ENCODE measurements at regions not wholly inside any gene's neighbourhood (a gene's known extent, or its start where the extent isn't known, plus 50 kb on each side); places are given as distances from the start of the nearest gene placed in this dataset.

DNA sequence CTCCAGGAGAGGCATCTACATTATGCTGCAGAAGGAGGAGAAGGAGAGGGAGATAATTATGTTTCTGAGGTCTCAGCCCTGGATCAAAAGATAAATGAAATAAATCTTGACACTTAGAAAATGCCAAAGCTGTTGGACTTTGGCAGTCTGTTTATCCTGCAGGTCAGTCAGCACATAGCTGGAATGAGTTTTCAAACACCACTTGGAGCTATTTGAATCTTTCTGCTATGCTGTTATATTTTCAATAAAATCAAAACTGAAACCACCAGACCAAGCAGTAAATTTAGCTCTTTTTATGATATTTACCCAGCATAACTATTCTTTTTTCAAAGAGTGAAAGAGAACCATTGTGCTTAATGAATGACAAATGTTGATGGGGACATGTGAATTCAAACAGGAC, 505.1 kb upstream of the ITGA1 start:
- Histone ChIP-seq H3K4me1 (ENCODE audit: control insufficient read depth in 1 of 2, insufficient read depth in 2 of 2, low read depth in 1 of 2, low read length in 1 of 2) (no peaks in the 10 kb centered on the region), H3K9me3 (no peaks in the 10 kb centered on the region), H3K79me2 (ENCODE audit: insufficient read depth) (no peaks in the 10 kb centered on the region), H3K27me3 (ENCODE audit: insufficient read depth) (no peaks in the 10 kb centered on the region), H3K27ac (ENCODE audit: low read depth in 2 of 2, low read length in 1 of 2) (no peak overlapping the region), H4K20me1 (ENCODE audit: insufficient read depth) (no peaks in the 10 kb centered on the region), H3F3A (replicated peaks; ENCODE audit: insufficient read depth) (no peaks in the 10 kb centered on the region), H3K4me2 (no peak overlapping the region), H3K4me3 (ENCODE audit: low read depth in 2 of 2, low read length in 1 of 2) (no peak overlapping the region), H3K36me3 (replicated peaks in 1 of 2; ENCODE audit: control insufficient read depth in 1 of 2, insufficient read depth in 2 of 2, low read length in 1 of 2) (no peaks in the 10 kb centered on the region), H3K9ac (no peak overlapping the region), H2AFZ (ENCODE audit: low read depth) (no peak overlapping the region), H3K9me2 (no peaks in the 10 kb centered on the region)
- no peak for DNase-seq
- ChIA-PET CTCF (interaction anchor here (0.6 to 0.8 kb wide), 3 partner anchors 59 to 820 kb away, joined by 3 read pairs; no protein-coding TSS in a partner anchor), POLR2A (no interaction called here)
- TF ChIP-seq FOXM1 (IDR thresholded peaks at IDR 0.05; ENCODE audit: low read depth): no peak
- TF ChIP-seq, protein P1, sequence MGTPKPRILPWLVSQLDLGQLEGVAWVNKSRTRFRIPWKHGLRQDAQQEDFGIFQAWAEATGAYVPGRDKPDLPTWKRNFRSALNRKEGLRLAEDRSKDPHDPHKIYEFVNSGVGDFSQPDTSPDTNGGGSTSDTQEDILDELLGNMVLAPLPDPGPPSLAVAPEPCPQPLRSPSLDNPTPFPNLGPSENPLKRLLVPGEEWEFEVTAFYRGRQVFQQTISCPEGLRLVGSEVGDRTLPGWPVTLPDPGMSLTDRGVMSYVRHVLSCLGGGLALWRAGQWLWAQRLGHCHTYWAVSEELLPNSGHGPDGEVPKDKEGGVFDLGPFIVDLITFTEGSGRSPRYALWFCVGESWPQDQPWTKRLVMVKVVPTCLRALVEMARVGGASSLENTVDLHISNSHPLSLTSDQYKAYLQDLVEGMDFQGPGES (IDR thresholded peaks at IDR 0.05; ENCODE audit: low read depth, low read length): no peak
- no peak for TF ChIP-seq FOXJ3 (CRISPR knock-in tag; IDR thresholded peaks at IDR 0.05)
- no peak for TF ChIP-seq RXRA (IDR thresholded peaks at IDR 0.05; ENCODE audit: borderline replicate concordance, low read depth)
- no peak for TF ChIP-seq JUND (IDR thresholded peaks at IDR 0.05)
- TF ChIP-seq EZH2phosphoT487 (IDR thresholded peaks at IDR 0.05; ENCODE audit: borderline replicate concordance, low read depth): no peak
- no peak for TF ChIP-seq TAF1 (IDR thresholded peaks at IDR 0.05; ENCODE audit: borderline replicate concordance, low read depth, low read length)

DNA sequence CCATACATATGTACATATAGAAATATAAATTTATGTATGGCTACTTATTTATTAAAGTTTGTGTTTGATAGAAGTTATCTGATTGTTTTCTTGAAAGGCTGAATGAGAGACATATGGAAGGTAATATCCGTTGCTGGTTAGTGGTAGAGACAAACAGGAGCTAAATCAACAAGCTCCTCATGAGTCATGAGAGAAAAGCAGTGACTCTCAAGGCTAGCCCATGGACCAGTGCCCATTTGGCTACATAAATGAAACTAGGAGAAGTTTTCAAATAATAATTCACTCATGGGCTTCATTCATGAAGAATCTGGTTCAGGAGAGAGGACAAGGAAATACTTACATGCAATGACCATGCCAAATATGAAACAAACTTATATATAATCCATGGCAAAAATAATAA, 504.5 kb upstream of the ITGA1 start:
- Histone ChIP-seq H3K27me3 (ENCODE audit: insufficient read depth) (no peaks in the 10 kb centered on the region), H4K20me1 (ENCODE audit: insufficient read depth) (no peaks in the 10 kb centered on the region), H3K27ac (ENCODE audit: low read depth in 2 of 2, low read length in 1 of 2) (no peak overlapping the region), H3K9me3 (no peaks in the 10 kb centered on the region), H3K4me3 (ENCODE audit: low read depth in 2 of 2, low read length in 1 of 2) (no peak overlapping the region), H3F3A (replicated peaks; ENCODE audit: insufficient read depth) (no peaks in the 10 kb centered on the region), H3K4me1 (ENCODE audit: control insufficient read depth in 1 of 2, insufficient read depth in 2 of 2, low read depth in 1 of 2, low read length in 1 of 2) (no peaks in the 10 kb centered on the region), H3K9ac (no peak overlapping the region), H3K79me2 (ENCODE audit: insufficient read depth) (no peaks in the 10 kb centered on the region), H3K36me3 (replicated peaks in 1 of 2; ENCODE audit: control insufficient read depth in 1 of 2, insufficient read depth in 2 of 2, low read length in 1 of 2) (no peaks in the 10 kb centered on the region), H3K9me2 (no peaks in the 10 kb centered on the region), H2AFZ (ENCODE audit: low read depth) (0 out of 2 replicates have a peak overlapping the region, but pooled peaks have one; percentile 16), H3K4me2 (no peak overlapping the region)
- CTCF ChIA-PET: interaction anchor here (0.8 kb wide), 1 partner anchor 276 kb away, joined by 3 read pairs; no protein-coding TSS in a partner anchor
- no peak for DNase-seq
- WGBS (ENCODE audit: low lambda C conversion rate): 30% methylated on average over 1 of the region's 1 CpG
- no peak for TF ChIP-seq GATA2 (CRISPR knock-in tag; IDR thresholded peaks at IDR 0.05)
- TF ChIP-seq RAD21 (IDR thresholded peaks at IDR 0.05; ENCODE audit: low read length): no peak
- TF ChIP-seq YY1 (IDR thresholded peaks at IDR 0.05; ENCODE audit: low read depth): no peak
- no peak for TF ChIP-seq TEAD4 (IDR thresholded peaks at IDR 0.05; ENCODE audit: borderline replicate concordance, insufficient read depth)
- TF ChIP-seq, protein P2, sequence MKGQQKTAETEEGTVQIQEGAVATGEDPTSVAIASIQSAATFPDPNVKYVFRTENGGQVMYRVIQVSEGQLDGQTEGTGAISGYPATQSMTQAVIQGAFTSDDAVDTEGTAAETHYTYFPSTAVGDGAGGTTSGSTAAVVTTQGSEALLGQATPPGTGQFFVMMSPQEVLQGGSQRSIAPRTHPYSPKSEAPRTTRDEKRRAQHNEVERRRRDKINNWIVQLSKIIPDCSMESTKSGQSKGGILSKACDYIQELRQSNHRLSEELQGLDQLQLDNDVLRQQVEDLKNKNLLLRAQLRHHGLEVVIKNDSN (IDR thresholded peaks at IDR 0.05; ENCODE audit: borderline replicate concordance, low read depth): no peak
- TF ChIP-seq, protein P3, sequence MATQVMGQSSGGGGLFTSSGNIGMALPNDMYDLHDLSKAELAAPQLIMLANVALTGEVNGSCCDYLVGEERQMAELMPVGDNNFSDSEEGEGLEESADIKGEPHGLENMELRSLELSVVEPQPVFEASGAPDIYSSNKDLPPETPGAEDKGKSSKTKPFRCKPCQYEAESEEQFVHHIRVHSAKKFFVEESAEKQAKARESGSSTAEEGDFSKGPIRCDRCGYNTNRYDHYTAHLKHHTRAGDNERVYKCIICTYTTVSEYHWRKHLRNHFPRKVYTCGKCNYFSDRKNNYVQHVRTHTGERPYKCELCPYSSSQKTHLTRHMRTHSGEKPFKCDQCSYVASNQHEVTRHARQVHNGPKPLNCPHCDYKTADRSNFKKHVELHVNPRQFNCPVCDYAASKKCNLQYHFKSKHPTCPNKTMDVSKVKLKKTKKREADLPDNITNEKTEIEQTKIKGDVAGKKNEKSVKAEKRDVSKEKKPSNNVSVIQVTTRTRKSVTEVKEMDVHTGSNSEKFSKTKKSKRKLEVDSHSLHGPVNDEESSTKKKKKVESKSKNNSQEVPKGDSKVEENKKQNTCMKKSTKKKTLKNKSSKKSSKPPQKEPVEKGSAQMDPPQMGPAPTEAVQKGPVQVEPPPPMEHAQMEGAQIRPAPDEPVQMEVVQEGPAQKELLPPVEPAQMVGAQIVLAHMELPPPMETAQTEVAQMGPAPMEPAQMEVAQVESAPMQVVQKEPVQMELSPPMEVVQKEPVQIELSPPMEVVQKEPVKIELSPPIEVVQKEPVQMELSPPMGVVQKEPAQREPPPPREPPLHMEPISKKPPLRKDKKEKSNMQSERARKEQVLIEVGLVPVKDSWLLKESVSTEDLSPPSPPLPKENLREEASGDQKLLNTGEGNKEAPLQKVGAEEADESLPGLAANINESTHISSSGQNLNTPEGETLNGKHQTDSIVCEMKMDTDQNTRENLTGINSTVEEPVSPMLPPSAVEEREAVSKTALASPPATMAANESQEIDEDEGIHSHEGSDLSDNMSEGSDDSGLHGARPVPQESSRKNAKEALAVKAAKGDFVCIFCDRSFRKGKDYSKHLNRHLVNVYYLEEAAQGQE (IDR thresholded peaks at IDR 0.05; ENCODE audit: low read depth, low read length): no peak
- TF ChIP-seq NFIC (IDR thresholded peaks at IDR 0.05; ENCODE audit: borderline replicate concordance): no peak
- POLR2A ChIA-PET: no interaction called here
